Neural progenitor cell (in vitro differentiated cells): ENCODE measurements at regions not wholly inside any gene's neighbourhood (a gene's known extent, or its start where the extent isn't known, plus 50 kb on each side); places are given as distances from the start of the nearest gene placed in this dataset.

Experiments used
- DNase-seq: peaks from one replicate; pipeline ENCODE4 v3.0.0-alpha.2; 2016; ENCODE audit warnings: low spot score
- H2AFZ ChIP-seq: fragments of 200-600 bp; sonication (generic); replicated peaks from 2 replicates; pipeline ENCODE4 v1.6.1; 2016; ENCODE audit warnings: antibody characterized with exemption
- H3F3A ChIP-seq: fragments of 200-600 bp; sonication (generic); 2 replicates; pipeline ENCODE4 v1.6.1; 2016; ENCODE audit warnings: antibody characterized with exemption, low read depth
- H3K27ac ChIP-seq: fragments of 200-600 bp; sonication (generic); 2 replicates; pipeline ENCODE4 v1.5.1; 2016; ENCODE audit warnings: mild to moderate bottlenecking
- H3K27me3 ChIP-seq: fragments of 200-600 bp; sonication (generic); 2 replicates; pipeline ENCODE4 v1.6.1; 2016; ENCODE audit warnings: mild to moderate bottlenecking, moderate library complexity
- H3K36me3 ChIP-seq: fragments of 200-600 bp; sonication (generic); 2 replicates; pipeline ENCODE4 v1.5.1; 2016
- H3K4me1 ChIP-seq: fragments of 200-600 bp; sonication (generic); 2 replicates; pipeline ENCODE4 v1.6.1; 2016; ENCODE audit warnings: mixed run types
- H3K4me2 ChIP-seq: fragments of 200-600 bp; sonication (generic); 2 replicates; pipeline ENCODE4 v1.6.1; 2016
- H3K4me3 ChIP-seq: fragments of 200-600 bp; sonication (generic); 2 replicates; pipeline ENCODE4 v1.5.1; 2016
- H3K79me2 ChIP-seq: fragments of 200-600 bp; sonication (generic); 2 replicates; pipeline ENCODE4 v1.6.1; 2016; ENCODE audit warnings: low read depth
- H3K9ac ChIP-seq: fragments of 200-600 bp; sonication (generic); 2 replicates; pipeline ENCODE4 v1.6.1; 2016
- H3K9me3 ChIP-seq: fragments of 200-600 bp; sonication (generic); 2 replicates; pipeline ENCODE4 v1.5.1; 2016; ENCODE audit warnings: low read depth
- H4K20me1 ChIP-seq: fragments of 200-600 bp; sonication (generic); 2 replicates; pipeline ENCODE4 v1.6.1; 2016; ENCODE audit warnings: low read depth
- H3K27ac Mint-ChIP-seq: 3 replicates; pipeline ENCODE4 v1.8.0; 2021; ENCODE audit warnings: mixed read lengths
- H3K27me3 Mint-ChIP-seq: 2 replicates; pipeline ENCODE4 v1.8.0; 2022; ENCODE audit warnings: low read depth, mild to moderate bottlenecking, inconsistent platforms, moderate library complexity, mixed read lengths; ENCODE audit not compliant: insufficient read depth
- H3K36me3 Mint-ChIP-seq: 3 replicates; pipeline ENCODE4 v1.8.0; 2021; ENCODE audit warnings: mixed read lengths
- H3K4me1 Mint-ChIP-seq: 3 replicates; pipeline ENCODE4 v1.8.0; 2021; ENCODE audit warnings: mixed read lengths
- H3K4me3 Mint-ChIP-seq: 3 replicates; pipeline ENCODE4 v1.8.0; 2021; ENCODE audit warnings: mild to moderate bottlenecking, moderate library complexity, mixed read lengths
- H3K9me3 Mint-ChIP-seq: 3 replicates; pipeline ENCODE4 v1.8.0; 2020; ENCODE audit warnings: mixed read lengths
- CTCF ChIP-seq: fragments of 200-600 bp; sonication (generic); IDR thresholded peaks from 2 replicates; pipeline ENCODE4 v1.5.1; 2017; ENCODE audit warnings: antibody characterized with exemption, mild to moderate bottlenecking
- EZH2 ChIP-seq: fragments of 200-600 bp; sonication (generic); IDR thresholded peaks from 2 replicates; pipeline ENCODE4 v1.6.1; 2017; ENCODE audit warnings: antibody characterized with exemption, mild to moderate bottlenecking, moderate library complexity
- EZH2phosphoT487 ChIP-seq: fragments of 200-600 bp; sonication (generic); IDR thresholded peaks from 2 replicates; pipeline ENCODE4 v1.6.1; 2017; ENCODE audit warnings: antibody characterized with exemption

GRCh38 chr13:24052547-24053518, 107.7 kb upstream of the SPATA13 start:
- DNase-seq, result no peak
- H3K27ac ChIP-seq, result no peak overlapping the region
- no peaks in the 10 kb centered on the region for H4K20me1 ChIP-seq
- TF ChIP-seq EZH2phosphoT487, result no peak
- TF ChIP-seq EZH2, result no peak
- TF ChIP-seq CTCF, result no peak
- no peak overlapping the region for H3K4me2 ChIP-seq
- H3K9me3 ChIP-seq, result no peaks in the 10 kb centered on the region
- no peak overlapping the region for H3K4me3 ChIP-seq
- H3K9me3 Mint-ChIP-seq, result no peaks in the 10 kb centered on the region
- H3K27me3 Mint-ChIP-seq, result no peaks in the 10 kb centered on the region
- peak overlapping the region; percentile 4 for H3K27ac Mint-ChIP-seq
- H3K27me3 ChIP-seq, result no peaks in the 10 kb centered on the region
- peaks cover 2% of the 10 kb centered on the region for H3K36me3 Mint-ChIP-seq
- no peaks in the 10 kb centered on the region for H3K36me3 ChIP-seq
- peaks cover 6% of the 10 kb centered on the region for H3F3A ChIP-seq
- no peak overlapping the region for H3K4me3 Mint-ChIP-seq
- peak overlapping the region; percentile 53 for H2AFZ ChIP-seq
- no peaks in the 10 kb centered on the region for H3K79me2 ChIP-seq
- H3K4me1 ChIP-seq, result peaks cover 13% of the 10 kb centered on the region
- H3K9ac ChIP-seq, result no peak overlapping the region
- H3K4me1 Mint-ChIP-seq, result peaks cover 28% of the 10 kb centered on the region

- peak; percentile 73 for TF ChIP-seq CTCF
- TF ChIP-seq EZH2, result no peak
- Histone ChIP-seq H3K4me1 (peaks cover 13% of the 10 kb centered on the region), H3K9me3 (no peaks in the 10 kb centered on the region), H3K9ac (no peak overlapping the region), H3K4me3 (no peak overlapping the region), H3K4me2 (no peak overlapping the region), H3K27me3 (no peaks in the 10 kb centered on the region), H3K36me3 (no peaks in the 10 kb centered on the region), H3K27ac (no peak overlapping the region), H3F3A (peaks cover 6% of the 10 kb centered on the region), H2AFZ (no peak overlapping the region), H4K20me1 (no peaks in the 10 kb centered on the region), H3K79me2 (no peaks in the 10 kb centered on the region)
- Mint-ChIP-seq H3K4me1 (peaks cover 32% of the 10 kb centered on the region), H3K9me3 (no peaks in the 10 kb centered on the region), H3K4me3 (no peak overlapping the region), H3K27me3 (no peaks in the 10 kb centered on the region), H3K27ac (peak overlapping the region; percentile 65), H3K36me3 (peaks cover 2% of the 10 kb centered on the region)
- peak; percentile 81 for DNase-seq
Observed at GRCh38 chr13:24053519-24054251, 106.8 kb upstream of the SPATA13 start.

- TF ChIP-seq EZH2 (no peak), EZH2phosphoT487 (no peak), CTCF (no peak)
- H3K79me2 ChIP-seq, result no peaks in the 10 kb centered on the region
- H3K27ac Mint-ChIP-seq, result no peak overlapping the region
- no peak overlapping the region for H3K9ac ChIP-seq
- H3K36me3 Mint-ChIP-seq, result peaks cover 2% of the 10 kb centered on the region
- H4K20me1 ChIP-seq, result no peaks in the 10 kb centered on the region
- H3K9me3 Mint-ChIP-seq, result no peaks in the 10 kb centered on the region
- peaks cover 20% of the 10 kb centered on the region for H3K4me1 ChIP-seq
- H3K4me2 ChIP-seq, result no peak overlapping the region
- no peaks in the 10 kb centered on the region for H3K9me3 ChIP-seq
- no peak overlapping the region for H3K4me3 Mint-ChIP-seq
- no peak overlapping the region for H3K4me3 ChIP-seq
- H3K36me3 ChIP-seq, result no peaks in the 10 kb centered on the region
- peaks cover 33% of the 10 kb centered on the region for H3K4me1 Mint-ChIP-seq
- H3K27ac ChIP-seq, result no peak overlapping the region
- no peaks in the 10 kb centered on the region for H3K27me3 ChIP-seq
- DNase-seq, result no peak
- H3F3A ChIP-seq, result peaks cover 15% of the 10 kb centered on the region
- H2AFZ ChIP-seq, result no peak overlapping the region
- H3K27me3 Mint-ChIP-seq, result no peaks in the 10 kb centered on the region
Observed at GRCh38 chr13:24056616-24057137, 103.8 kb upstream of the SPATA13 start.
